ENCODE measurements at regions not wholly inside any gene's neighbourhood (a gene's known extent, or its start where the extent isn't known, plus 50 kb on each side); places are given as distances from the start of the nearest gene placed in this dataset.

- TF ChIP-seq JUN (IDR thresholded peaks at IDR 0.05; ENCODE audit: low read depth, low read length) (no peak), GABPA (IDR thresholded peaks at IDR 0.05; ENCODE audit: borderline replicate concordance, insufficient read depth, low read length) (no peak), SP1 (IDR thresholded peaks at IDR 0.05; ENCODE audit: low read depth, low read length) (no peak)
These were observed 280.0 kb downstream of the TMEM114 start (continued) for GRCh38 chr16:8310323-8310722.
